Adrenal gland (tissue), 9 donors: ENCODE measurements at regions not wholly inside any gene's neighbourhood (a gene's known extent, or its start where the extent isn't known, plus 50 kb on each side); places are given as distances from the start of the nearest gene placed in this dataset.
A peak's percentile ranks its signal among the peaks of the same experiment; 100 is the strongest.

ENCODE experiments used
- DNase-seq, 7 donors: peaks; one replicate each; pipeline ENCODE4 v3.0.0-alpha.2; 2019 to 2020
- H3K27ac ChIP-seq, 5 donors: fragments of 200-600 bp; sonication (generic) in 4 of 5; 1 replicate in 3 of 5; 2 replicates in 2 of 5; pipeline versions ENCODE4 v1.5.1 to v1.8.0; 2016 to 2020; ENCODE audit warnings: mild to moderate bottlenecking in 1 of 5
- H3K27me3 ChIP-seq: fragments of 200-600 bp; 2 replicates; pipeline ENCODE4 v1.8.0; 2021
- H3K36me3 ChIP-seq, 2 donors: fragments of 200-600 bp; replicated peaks in 1 of 2; 1 replicate in 1 of 2; 2 replicates in 1 of 2; pipeline versions ENCODE4 v1.5.1 to v1.8.0; 2018 to 2022
- H3K4me1 ChIP-seq, 2 donors: fragments of 200-600 bp; replicated peaks in 1 of 2; 1 replicate in 1 of 2; 2 replicates in 1 of 2; pipeline versions ENCODE4 v1.5.1 to v1.8.0; 2018 to 2021
- H3K4me3 ChIP-seq, 4 donors: fragments of 200-600 bp; sonication (generic) in 3 of 4; one replicate each; pipeline ENCODE4 v1.5.1; 2016 to 2018
- H3K9me3 ChIP-seq, 3 donors: fragments of 200-600 bp; sonication (generic) in 1 of 3; replicated peaks in 1 of 3; 1 replicate in 2 of 3; 2 replicates in 1 of 3; pipeline versions ENCODE4 v1.5.1 to v1.8.0; 2016 to 2021
- POLR2A ChIP-seq, 2 donors: fragments of 450-650 bp; IDR thresholded peaks; one replicate each; pipeline ENCODE4 v1.6.1; 2017; ENCODE audit warnings: antibody characterized with exemption in 2 of 2, mild to moderate bottlenecking in 2 of 2, moderate library complexity in 1 of 2
- WGBS, 4 donors: extraction: QIAGEN DNeasy Blood & Tissue Kit in 2 of 4; methylation state at CpG; one replicate each; pipeline versions ENCODE4 v1.1.5 to v1.1.7; 2013 to 2017; 5-methylcytosine and 5-hydroxymethylcytosine counted together
- intact Hi-C, 2 donors: fragments of 100-400 bp; cut with DNase I; formaldehyde crosslinking; loops; one replicate each; pipeline versions ENCODE4 v1.14.1 to v1.15.0; 2022 to 2023
- TF ChIP-seq, protein P1 (sequence below), 6 experiments: fragments of 450-650 bp in 4 of 6; fragments of 200-600 bp in 2 of 6; sonication (generic) in 1 of 6; IDR thresholded peaks; 1 replicate in 5 of 6; 2 replicates in 1 of 6; pipeline versions ENCODE4 v1.5.1 to v1.8.0; 2016 to 2021; ENCODE audit warnings: antibody characterized with exemption in 6 of 6, mild to moderate bottlenecking in 2 of 6, moderate library complexity in 1 of 6
- donor health status: healthy with polysubstance abuse.
- donor health status: Bipolar disorder and iron deficiency.
- donor health status: DM: yes; HTN: yes; CAD: no.
- donor health status: DM: no; HTN: no; CAD: no.
- donor health status: DM: no; HTN: no; CAD: no.

DNA sequence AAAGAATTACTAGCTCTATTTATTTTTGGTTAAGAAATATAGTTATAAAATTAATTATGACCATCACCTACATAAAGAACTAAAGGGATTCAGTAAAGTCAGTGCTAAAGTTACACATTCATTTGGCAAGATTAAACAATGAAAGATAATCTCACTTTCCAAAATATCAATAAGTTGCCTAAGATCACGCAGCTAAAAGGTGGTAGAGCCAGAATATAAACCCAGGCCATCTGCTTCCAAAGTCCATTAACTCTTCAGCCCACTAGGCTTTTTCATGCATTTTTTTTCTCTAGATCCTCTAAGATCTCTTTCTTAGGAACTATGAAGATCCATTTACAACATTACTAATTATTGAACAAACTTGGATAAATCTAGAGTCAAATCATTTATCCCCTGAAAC, 66.6 kb upstream of the RND3 start:
- intact Hi-C loops: no loop called here
- no peak for DNase-seq
- Histone ChIP-seq H3K36me3 (no peaks in the 10 kb centered on the region), H3K9me3 (no peaks in the 10 kb centered on the region), H3K27ac (no peak overlapping the region), H3K4me3 (no peak overlapping the region), H3K4me1 (no peaks in the 10 kb centered on the region), H3K27me3 (no peaks in the 10 kb centered on the region)
- 81 to 94% (median 86%) methylated on average over 1 of the region's 1 CpG for WGBS, 4 donors
- no peak for TF ChIP-seq POLR2A (IDR thresholded peaks at IDR 0.05)
- TF ChIP-seq, protein P1, sequence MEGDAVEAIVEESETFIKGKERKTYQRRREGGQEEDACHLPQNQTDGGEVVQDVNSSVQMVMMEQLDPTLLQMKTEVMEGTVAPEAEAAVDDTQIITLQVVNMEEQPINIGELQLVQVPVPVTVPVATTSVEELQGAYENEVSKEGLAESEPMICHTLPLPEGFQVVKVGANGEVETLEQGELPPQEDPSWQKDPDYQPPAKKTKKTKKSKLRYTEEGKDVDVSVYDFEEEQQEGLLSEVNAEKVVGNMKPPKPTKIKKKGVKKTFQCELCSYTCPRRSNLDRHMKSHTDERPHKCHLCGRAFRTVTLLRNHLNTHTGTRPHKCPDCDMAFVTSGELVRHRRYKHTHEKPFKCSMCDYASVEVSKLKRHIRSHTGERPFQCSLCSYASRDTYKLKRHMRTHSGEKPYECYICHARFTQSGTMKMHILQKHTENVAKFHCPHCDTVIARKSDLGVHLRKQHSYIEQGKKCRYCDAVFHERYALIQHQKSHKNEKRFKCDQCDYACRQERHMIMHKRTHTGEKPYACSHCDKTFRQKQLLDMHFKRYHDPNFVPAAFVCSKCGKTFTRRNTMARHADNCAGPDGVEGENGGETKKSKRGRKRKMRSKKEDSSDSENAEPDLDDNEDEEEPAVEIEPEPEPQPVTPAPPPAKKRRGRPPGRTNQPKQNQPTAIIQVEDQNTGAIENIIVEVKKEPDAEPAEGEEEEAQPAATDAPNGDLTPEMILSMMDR (IDR thresholded peaks at IDR 0.05): no peak

- Histone ChIP-seq H3K4me1 (no peaks in the 10 kb centered on the region), H3K36me3 (no peaks in the 10 kb centered on the region), H3K27ac (no peak overlapping the region), H3K4me3 (no peak overlapping the region), H3K9me3 (no peaks in the 10 kb centered on the region), H3K27me3 (no peaks in the 10 kb centered on the region)
- DNase-seq: no peak
- intact Hi-C loops: no loop called here
- 85 to 94% (median 93%) methylated on average over 5 of the region's 5 CpGs for whole genome bisulfite sequencing, 4 donors
- TF ChIP-seq, protein P1 (IDR thresholded peaks at IDR 0.05): no peak
- TF ChIP-seq POLR2A (IDR thresholded peaks at IDR 0.05): no peak
Observed at GRCh38 chr2:150552041-150552820, 64.8 kb upstream of the RND3 start.

DNA sequence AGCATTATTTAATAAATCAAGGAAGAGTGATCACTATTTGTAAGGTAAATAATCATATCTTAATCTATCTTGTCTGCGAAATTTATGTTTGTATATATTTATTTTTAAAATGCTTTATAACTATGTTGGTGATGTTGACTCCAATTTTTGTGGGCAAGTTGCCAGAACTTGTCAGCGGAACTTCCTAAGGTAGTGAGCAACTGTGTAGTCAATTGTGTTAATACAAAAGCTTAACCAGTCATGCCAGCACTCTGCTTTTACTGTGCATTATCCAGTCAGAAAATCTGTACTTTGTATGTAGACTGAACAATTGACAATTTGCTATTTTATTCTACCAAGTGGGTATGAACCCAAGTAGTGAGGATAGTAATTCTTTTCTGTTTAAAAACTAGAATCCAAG, 61.9 kb upstream of the RND3 start:
- intact Hi-C loops: no loop called here
- Histone ChIP-seq H3K4me1 (no peaks in the 10 kb centered on the region), H3K27me3 (no peaks in the 10 kb centered on the region), H3K9me3 (no peaks in the 10 kb centered on the region), H3K27ac (no peak overlapping the region), H3K36me3 (no peaks in the 10 kb centered on the region), H3K4me3 (no peak overlapping the region)
- TF ChIP-seq, protein P1 (IDR thresholded peaks at IDR 0.05): no peak
- TF ChIP-seq POLR2A (IDR thresholded peaks at IDR 0.05): no peak
- 70 to 83% (median 81%) methylated on average over 2 of the region's 2 CpGs for WGBS, 4 donors
- no peak for DNase-seq

GRCh38 chr2:150548527-150548926, 61.1 kb upstream of the RND3 start:
- intact Hi-C loops: no loop called here
- peak in 1 of 7 donors; percentile 10 for DNase-seq
- H3K4me3 ChIP-seq: no peak overlapping the region
- no peaks in the 10 kb centered on the region for H3K27me3 ChIP-seq
- H3K4me1 ChIP-seq: no peaks in the 10 kb centered on the region
- TF ChIP-seq POLR2A (IDR thresholded peaks at IDR 0.05): no peak
- TF ChIP-seq, protein P1 (IDR thresholded peaks at IDR 0.05): peak in 2 of 6 experiments; percentile 8 to 9
- H3K27ac ChIP-seq: no peak overlapping the region
- no peaks in the 10 kb centered on the region for H3K36me3 ChIP-seq
- 78 to 96% (median 82%) methylated on average over 2 of the region's 2 CpGs for WGBS, 4 donors
- no peaks in the 10 kb centered on the region for H3K9me3 ChIP-seq
